GM18951 (cell line): ENCODE measurements at regions not wholly inside any gene's neighbourhood (a gene's known extent, or its start where the extent isn't known, plus 50 kb on each side); places are given as distances from the start of the nearest gene placed in this dataset.

Experiments
- POLR2A ChIP-seq: IDR thresholded peaks from 4 replicates; pipeline ENCODE4 v1.6.1; 2011; ENCODE audit warnings: mild to moderate bottlenecking; ENCODE audit not compliant: insufficient read length, insufficient read depth; ENCODE audit errors: extremely low read depth
- in situ Hi-C: fragments of 300-500 bp; cut with MboI; formaldehyde crosslinking; loops from one replicate; pipeline ENCODE4 v1.12.0; 2022; ENCODE audit warnings: low sequenced_read_pairs, mixed read lengths, inconsistent platforms; ENCODE audit not compliant: unreplicated experiment

DNA sequence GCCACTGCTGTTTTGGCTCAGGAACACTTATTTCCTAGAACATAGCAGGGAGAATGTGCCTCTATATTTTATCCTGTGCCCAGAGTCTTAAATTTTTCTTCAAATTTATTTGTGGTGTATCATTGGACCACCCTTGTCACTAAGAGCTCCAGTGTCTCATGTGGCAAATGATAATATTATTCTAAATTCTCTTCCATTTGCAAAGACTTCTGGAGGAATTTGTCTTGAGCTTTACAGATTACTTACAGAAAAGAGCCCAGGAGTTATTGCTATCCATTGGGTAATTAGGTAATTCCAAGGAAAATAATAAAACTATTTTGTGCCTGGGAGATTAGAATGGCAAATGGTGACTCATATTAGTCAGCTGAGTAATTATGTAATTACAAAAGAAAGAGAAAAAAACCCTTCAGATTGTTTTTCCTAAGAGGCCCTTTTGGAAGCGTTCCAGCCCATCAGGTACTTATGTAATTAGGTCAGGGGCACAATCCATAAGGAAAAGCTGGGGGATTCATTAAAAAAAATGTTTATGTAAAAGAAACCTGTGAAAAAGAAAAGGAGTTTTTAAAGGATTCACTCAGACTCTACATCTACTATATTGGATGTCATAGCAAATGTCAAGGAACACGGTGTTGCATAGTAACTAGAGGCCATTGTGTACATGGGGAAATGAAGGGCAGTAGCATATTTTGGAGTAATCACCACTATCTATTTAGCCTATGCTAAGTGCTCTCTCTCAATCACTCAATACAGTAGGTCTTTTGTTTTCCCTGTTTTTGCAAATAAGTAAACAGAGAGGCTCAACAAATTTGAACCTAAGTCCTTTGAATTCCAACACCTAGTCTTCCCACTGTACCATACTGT lies 380.9 kb upstream of the RARB start:
- in situ Hi-C loops, result no loop called here
- no peak for TF ChIP-seq POLR2A

DNA sequence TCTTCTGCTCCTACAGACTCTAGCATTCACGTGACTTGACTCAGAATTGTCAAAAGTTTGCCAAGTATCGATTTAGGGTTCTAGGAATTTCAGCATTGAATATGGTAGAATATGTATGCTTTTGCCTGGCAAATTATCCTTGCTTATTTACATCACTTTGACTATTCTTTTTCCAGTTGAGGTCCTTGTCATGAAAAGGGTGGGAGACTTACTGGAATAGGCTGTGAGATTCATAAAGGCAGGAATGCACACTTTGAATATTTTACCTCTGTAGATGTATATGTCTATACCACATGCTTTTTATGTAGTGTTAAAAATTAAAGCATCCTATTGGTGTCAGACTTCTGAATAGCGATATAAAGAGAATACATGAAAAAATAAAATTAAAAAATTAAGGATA lies 378.8 kb upstream of the RARB start:
- in situ Hi-C loops, result no loop called here
- TF ChIP-seq POLR2A, result no peak

DNA sequence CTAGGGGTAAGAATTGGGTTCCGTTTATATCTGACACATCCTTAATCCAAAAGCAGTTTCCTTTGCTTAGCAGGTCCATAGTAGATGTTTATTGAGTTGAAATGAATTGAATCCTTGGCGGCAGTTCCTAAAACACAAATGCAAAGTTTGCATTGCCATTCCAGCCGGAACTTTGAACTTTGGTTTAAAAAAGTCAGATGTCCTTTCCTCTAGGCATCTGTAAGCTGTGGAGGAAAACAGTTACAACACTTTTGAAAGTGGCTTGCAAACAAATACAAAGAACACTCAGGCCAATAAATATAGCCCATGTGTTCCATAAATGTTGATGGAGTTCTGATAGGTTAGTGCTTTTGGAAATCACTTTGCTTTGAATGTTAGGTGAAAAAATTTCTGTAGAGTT lies 374.7 kb upstream of the RARB start:
- no peak for TF ChIP-seq POLR2A
- in situ Hi-C loops, result no loop called here

DNA sequence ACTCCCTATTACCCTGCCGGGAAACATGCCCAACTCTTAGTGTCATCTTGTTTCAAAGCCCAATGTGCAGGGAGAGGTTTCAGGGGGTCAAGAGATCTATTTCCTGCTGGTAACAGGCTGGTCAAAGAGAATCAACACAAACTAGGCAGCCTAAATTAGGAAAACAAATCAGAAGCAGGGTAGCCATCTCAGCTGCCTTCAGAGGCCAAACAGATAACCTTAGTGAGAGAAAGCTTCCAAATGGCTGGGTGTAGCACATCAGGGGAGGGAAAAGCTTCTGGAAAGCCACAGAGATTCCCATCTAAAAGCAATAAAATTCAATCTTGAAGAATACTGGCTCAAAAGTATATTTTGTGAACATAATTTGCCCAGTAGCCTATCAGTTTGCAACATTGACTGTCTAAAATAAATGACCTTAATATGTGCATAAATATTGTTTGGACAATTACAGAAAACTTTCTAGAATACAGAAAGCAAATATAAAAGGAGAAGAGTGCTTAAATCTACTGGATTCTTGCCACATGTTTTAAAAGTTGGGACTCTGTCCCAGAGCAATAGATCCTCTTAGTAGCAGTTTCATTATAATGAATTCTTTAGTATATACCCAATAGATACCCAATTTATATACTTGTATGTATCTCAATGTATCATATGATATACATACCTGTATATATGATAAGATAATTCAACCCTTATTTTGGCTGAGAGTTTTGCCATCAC lies 371.9 kb upstream of the RARB start:
- in situ Hi-C loops, result no loop called here
- no peak for TF ChIP-seq POLR2A

DNA sequence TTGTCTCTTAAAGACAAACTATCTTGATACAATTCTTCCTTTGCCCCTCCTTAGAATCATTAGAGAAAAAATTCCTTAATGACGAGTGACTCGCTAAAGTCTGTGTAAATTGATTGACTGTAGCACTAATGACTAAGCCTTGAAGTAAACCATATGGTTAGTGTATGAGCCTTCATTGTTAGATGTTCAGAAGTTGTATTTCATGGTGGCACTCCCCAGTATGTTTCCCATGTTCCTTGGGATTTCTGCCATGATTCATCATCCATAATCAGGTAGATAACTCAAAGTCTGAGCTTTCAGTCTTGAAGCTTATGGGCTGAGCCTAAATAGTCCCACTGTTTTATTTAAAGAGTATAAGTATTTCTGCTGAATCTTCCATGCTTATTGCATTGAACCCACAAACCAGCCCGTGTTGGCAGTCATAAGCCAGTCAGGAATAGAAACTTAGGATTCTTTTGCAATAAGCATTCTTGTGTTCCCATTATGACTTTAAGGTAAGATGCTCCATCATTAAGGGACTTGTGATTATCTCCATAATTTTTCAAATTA lies 371.2 kb upstream of the RARB start:
- TF ChIP-seq POLR2A, result no peak
- in situ Hi-C loops, result no loop called here

DNA sequence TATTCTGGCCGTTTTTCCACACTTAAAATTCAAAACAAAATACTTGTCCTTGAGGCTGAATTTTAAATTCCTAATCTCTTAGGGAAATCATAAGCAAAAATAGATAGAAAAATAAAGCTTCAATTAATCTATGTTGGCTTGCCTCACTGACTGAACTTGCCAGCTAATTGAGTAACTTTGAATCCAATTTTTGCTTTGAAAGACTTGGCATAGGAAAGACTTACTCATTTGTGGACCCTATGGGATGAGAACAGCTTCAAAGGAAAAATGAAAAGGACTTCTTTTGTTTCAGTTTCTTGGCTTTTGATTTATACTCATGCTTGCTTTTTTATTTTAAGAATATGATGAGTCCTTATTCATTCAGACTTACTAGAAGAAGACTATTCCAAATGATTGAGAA lies 370.7 kb upstream of the RARB start:
- in situ Hi-C loops, result no loop called here
- TF ChIP-seq POLR2A, result no peak

DNA sequence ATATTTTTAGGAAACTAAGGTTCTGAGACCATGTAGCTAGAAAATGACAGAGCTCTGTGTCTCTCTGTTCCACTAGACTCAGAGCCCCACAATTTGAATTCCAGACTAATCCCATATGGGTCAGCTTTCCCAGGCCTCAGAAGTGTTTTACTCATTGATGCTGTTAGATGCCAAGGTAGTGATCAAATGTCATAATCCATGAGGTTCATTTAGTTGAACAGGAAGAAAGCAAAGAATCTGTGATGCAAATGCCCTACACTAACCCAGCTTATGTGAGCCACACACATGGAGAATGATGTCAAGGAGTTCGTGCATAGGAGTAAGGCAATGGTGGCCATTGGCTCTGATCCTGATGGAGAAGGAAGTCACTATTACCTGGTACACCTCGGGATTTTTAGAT lies 363.4 kb upstream of the RARB start:
- in situ Hi-C loops, result no loop called here

DNA sequence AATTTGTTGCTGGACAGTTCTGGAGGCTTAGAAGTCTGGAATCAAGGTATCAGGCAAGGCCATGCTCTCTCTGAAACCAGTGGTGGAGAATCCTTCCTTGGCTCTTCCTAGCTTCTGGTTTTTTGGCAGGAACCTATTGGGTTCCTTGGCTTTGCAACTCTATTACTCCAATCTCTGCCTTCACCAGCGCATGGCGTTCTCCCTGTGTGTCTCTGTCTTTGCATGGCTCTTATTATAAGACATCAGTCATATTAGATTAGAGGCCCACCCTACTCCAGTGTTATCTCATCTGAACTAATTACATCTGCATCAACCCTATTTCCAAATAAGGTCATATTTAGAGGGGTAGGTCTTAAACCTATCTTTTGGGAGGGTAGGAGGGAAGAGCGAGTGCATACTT lies 358.1 kb upstream of the RARB start:
- TF ChIP-seq POLR2A, result no peak
- in situ Hi-C loops, result no loop called here

More for the DNA sequence above, 363.4 kb upstream of the RARB start:
- no peak for TF ChIP-seq POLR2A

DNA sequence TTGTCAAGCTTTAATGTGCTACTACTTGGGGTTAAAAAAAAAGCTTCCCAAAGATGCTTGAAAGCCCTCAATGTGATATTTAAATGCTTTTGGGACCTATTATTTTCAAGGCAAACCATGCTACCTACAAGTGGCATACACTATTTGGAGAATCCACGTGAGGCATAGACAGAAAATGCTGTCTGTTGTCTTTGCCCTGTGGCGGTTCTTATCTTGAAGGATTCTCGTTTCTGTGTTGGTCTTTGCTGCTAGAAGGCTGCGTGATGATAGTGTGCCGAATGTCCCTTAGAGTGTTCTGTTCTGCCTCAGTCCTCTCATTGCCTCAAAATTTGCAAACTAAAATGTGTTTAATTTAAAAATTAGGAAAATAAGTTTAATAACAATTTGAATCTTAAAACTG lies 356.2 kb upstream of the RARB start:
- no peak for TF ChIP-seq POLR2A
- in situ Hi-C loops, result no loop called here

DNA sequence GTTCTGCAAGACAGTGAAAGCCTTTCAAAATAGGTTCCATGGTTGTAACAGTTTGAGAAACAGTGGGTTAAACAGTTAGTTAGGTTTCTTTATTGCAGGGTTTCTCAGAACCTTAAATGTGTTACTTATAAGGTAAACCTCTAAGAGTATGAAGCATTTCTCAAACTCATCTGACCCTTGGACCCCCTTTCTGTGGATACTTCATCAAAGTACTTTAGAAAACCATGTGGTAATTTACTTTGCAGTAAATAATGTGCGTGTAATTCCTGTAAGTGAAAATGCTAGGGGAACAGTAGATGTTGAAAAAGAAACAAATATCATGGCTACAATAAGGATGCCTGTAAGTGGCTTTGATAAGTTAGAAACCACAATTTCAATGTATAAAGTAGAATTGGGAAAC lies 354.6 kb upstream of the RARB start:
- TF ChIP-seq POLR2A, result no peak
- in situ Hi-C loops, result no loop called here

DNA sequence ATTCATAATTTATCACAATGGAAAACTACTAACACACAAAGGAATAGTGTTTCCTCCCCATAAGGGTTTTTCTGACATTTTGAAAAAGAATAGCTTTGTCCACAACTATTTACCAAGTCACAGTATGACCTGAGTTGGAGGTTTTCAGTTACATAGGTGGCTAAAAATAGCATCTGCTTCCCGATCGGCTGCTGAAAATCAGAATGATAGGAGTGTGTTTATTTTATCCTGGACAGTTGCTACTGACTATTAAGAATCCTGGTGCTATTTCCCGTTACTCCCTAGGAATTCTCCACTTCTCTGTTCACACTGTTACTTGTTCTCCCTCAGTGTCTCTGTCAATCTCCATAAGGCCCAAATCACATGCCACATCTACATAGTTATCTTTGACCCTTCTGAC lies 353.9 kb upstream of the RARB start:
- in situ Hi-C loops, result no loop called here
- TF ChIP-seq POLR2A, result no peak

DNA sequence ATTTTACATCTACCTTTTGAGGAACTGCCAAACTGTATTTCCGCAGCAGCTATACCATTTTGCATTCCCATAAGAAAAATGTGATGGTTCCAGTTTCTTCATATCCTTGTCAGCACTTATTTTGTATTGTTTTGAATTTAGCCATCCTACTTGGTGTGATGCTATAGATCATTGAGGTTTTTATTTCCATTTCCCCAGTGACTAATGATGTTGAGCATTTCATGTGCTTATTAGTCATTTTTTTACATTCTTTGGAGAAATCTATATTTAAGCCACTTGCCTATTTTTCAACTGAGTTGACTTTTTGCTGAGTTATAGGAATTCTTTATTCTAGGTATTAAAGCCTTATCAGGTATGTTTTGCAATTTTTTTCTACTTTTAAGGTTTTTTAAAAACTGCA lies 347.6 kb upstream of the RARB start:
- in situ Hi-C loops, result no loop called here
- no peak for TF ChIP-seq POLR2A

DNA sequence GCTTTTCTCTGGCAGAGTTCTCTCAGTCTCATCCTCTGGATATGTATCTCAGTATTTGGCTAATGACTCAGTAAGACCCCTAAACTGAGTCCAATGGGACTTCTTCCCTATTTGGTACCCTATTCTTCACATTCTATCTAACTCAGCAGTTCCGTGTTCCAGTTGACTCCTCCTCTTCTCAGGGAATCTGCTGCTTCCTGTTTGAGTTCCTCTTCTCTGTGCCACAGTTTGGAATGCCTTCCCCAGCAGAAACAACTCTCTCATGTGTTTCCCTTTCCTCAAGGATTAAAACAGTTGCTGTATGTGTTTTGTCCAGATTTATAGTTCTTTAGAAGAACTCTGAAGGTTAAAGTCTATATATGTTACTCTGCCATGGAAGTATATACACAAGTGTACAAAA lies 344.0 kb upstream of the RARB start:
- TF ChIP-seq POLR2A, result no peak
- in situ Hi-C loops, result no loop called here

DNA sequence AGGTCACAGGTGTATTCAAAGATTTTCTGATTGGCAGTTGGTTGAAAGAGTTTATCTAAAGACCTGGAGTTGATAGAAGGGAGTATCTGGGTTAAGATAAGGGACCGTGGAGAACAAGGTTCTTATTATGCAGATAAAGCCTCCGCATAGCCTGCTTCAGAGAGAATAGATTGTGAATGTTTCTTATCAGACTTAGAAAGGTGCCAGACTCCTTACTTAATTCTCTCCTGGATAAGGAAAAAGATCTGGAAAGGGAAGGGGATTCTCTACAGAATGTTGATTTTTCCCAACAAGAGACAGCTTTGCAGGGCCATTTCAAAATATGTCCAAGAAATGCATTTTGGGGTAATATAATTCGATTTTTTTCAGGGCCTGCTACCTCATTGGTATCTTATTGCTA lies 341.3 kb upstream of the RARB start:
- in situ Hi-C loops, result no loop called here
- TF ChIP-seq POLR2A, result no peak
